Erythroblast (primary cell): ENCODE measurements at regions not wholly inside any gene's neighbourhood (a gene's known extent, or its start where the extent isn't known, plus 50 kb on each side); places are given as distances from the start of the nearest gene placed in this dataset.

Experiments used
- GATA1 ChIP-seq: IDR thresholded peaks from 2 replicates; pipeline ENCODE4 v1.6.1; 2011; ENCODE audit warnings: low read depth, mild to moderate bottlenecking, control low read depth, low read length, moderate library complexity
- POLR2A ChIP-seq: IDR thresholded peaks from 2 replicates; pipeline ENCODE4 v1.6.1; 2011; ENCODE audit warnings: mild to moderate bottlenecking, low read length

DNA sequence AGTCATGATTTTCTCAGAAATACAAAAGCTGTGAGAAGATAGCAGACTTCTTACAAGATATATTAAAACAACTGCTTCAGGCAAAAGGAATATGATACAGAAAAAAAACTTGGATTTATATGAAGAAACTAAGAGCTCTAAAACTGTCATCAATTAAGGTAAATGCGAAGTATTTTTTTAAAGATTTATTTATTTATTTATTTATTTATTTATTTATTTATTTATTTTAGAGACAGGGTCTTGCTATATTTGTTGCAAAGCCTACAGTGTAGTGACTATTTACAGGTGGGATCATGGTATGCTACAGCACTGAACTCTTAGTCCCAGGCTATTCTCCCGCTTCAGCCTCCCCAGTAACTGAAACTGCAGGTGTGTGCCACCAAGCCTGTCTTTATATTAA, 274.3 kb upstream of the BCHE start:
- TF ChIP-seq POLR2A (no peak), GATA1 (no peak)
